HepG2 (cell line): ENCODE measurements at regions not wholly inside any gene's neighbourhood (a gene's known extent, or its start where the extent isn't known, plus 50 kb on each side); places are given as distances from the start of the nearest gene placed in this dataset.

Source experiments
- ATAC-seq: fragments of 200-7000 bp; cut with Tn5 transposase; 3 replicates; pipeline ENCODE4 v1.9.1; 2020; ENCODE audit warnings: mild to moderate bottlenecking, moderate library complexity
- BruUV-seq: library from RNA; stranded (reverse); fragments of 400-500 nt; replicated peaks from 2 replicates; lab custom pipeline; 2021; lab: Mats Ljungman, UMichigan
- CTCF ChIA-PET: fragments of 300-600 bp; formaldehyde crosslinking; extraction: SDS; loops from one replicate; lab custom pipeline; 2021; ENCODE audit warnings: low total read pairs, inconsistent platforms, low intra/inter-chr PET ratio; lab: Yijun Ruan, JAX
- POLR2A ChIA-PET: fragments of 350-600 bp; sonication (Branson Sonifier 250); formaldehyde crosslinking; loops from one replicate; lab custom pipeline; 2020; ENCODE audit warnings: antibody characterized with exemption, inconsistent platforms; lab: Yijun Ruan, JAX
- DNase-seq: peaks from one replicate; pipeline ENCODE4 v3.0.0-alpha.2; 2015; ENCODE audit warnings: low spot score
- FAIRE-seq: peaks from 3 replicates; lab custom pipeline; 2011; peaks lifted over from hg19 to GRCh38; lab: Jason Lieb, UNC
- H2AFZ ChIP-seq: one replicate; pipeline ENCODE4 v1.6.1; 2011; ENCODE audit warnings: low read length, inconsistent platforms
- H3K27ac ChIP-seq: fragments of 300-600 bp; 3 replicates; pipeline ENCODE4 v1.8.0; 2011; ENCODE audit warnings: mixed run types, mild to moderate bottlenecking, mixed read lengths, low read length, inconsistent platforms; ENCODE audit not compliant: insufficient read depth; ENCODE audit errors: extremely low read length
- H3K27me3 ChIP-seq, 2 experiments: fragments of 200-600 bp in 1 of 2; 2 replicates in 1 of 2; 3 replicates in 1 of 2; pipeline versions ENCODE4 v1.6.0 to v1.8.0; 2011; ENCODE audit warnings: low read length in 2 of 2, mild to moderate bottlenecking in 2 of 2, moderate library complexity in 2 of 2, inconsistent platforms in 1 of 2; ENCODE audit not compliant: insufficient read depth in 2 of 2, control insufficient read depth in 1 of 2
- H3K36me3 ChIP-seq, 2 experiments: fragments of 200-600 bp in 1 of 2; replicated peaks in 1 of 2; 2 replicates in 1 of 2; 3 replicates in 1 of 2; pipeline versions ENCODE4 v1.5.1 to v1.8.0; 2011; ENCODE audit warnings: low read length in 2 of 2, inconsistent platforms in 1 of 2; ENCODE audit not compliant: insufficient read depth in 2 of 2, control insufficient read depth in 1 of 2
- H3K4me1 ChIP-seq: 2 replicates; pipeline ENCODE4 v1.5.1; 2012; ENCODE audit warnings: low read length, inconsistent platforms; ENCODE audit not compliant: insufficient read depth
- H3K4me2 ChIP-seq: 2 replicates; pipeline ENCODE4 v1.6.0; 2011; ENCODE audit warnings: low read depth, low read length, inconsistent platforms
- H3K4me3 ChIP-seq, 3 experiments: fragments of 200-600 bp in 1 of 3; sonication (generic), shearing (Covaris generic) in 1 of 3; replicated peaks in 1 of 3; 2 replicates each; pipeline ENCODE4 v1.5.1; 2011 to 2016; ENCODE audit warnings: low read length in 3 of 3, inconsistent platforms in 2 of 3, low read depth in 2 of 3, mild to moderate bottlenecking in 2 of 3, control low read depth in 1 of 3, mixed read lengths in 1 of 3; ENCODE audit not compliant: insufficient read depth in 1 of 3
- H3K79me2 ChIP-seq: one replicate; pipeline ENCODE4 v1.6.1; 2011; ENCODE audit warnings: low read length, inconsistent platforms; ENCODE audit not compliant: insufficient read depth
- H3K9ac ChIP-seq: 2 replicates; pipeline ENCODE4 v1.6.0; 2011; ENCODE audit warnings: mild to moderate bottlenecking, low read depth, low read length, inconsistent platforms; ENCODE audit not compliant: insufficient read depth
- H3K9me3 ChIP-seq: 2 replicates; pipeline ENCODE4 v1.5.1; 2012; ENCODE audit warnings: mild to moderate bottlenecking, low read length
- H4K20me1 ChIP-seq: 2 replicates; pipeline ENCODE4 v1.6.0; 2011; ENCODE audit warnings: inconsistent platforms, mild to moderate bottlenecking, low read length, moderate library complexity; ENCODE audit not compliant: insufficient read depth
- CTCF ChIP-seq: sonication (generic); formaldehyde crosslinking; IDR thresholded peaks from 2 replicates; pipeline ENCODE4 v1.5.0; 2020; ENCODE audit warnings: mild to moderate bottlenecking, missing genetic modification reagents, moderate library complexity
- KMT2B ChIP-seq: IDR thresholded peaks from 2 replicates; pipeline ENCODE4 v1.6.1; 2016; ENCODE audit warnings: missing genetic modification reagents, missing compliant biosample characterization
- MAF1 ChIP-seq: sonication (generic); formaldehyde crosslinking; IDR thresholded peaks from 2 replicates; pipeline ENCODE4 v1.5.0; 2020; ENCODE audit warnings: missing genetic modification reagents, borderline replicate concordance
- THYN1 ChIP-seq: sonication (generic); formaldehyde crosslinking; IDR thresholded peaks from 2 replicates; pipeline ENCODE4 v1.8.1; 2023; ENCODE audit warnings: low read depth, mild to moderate bottlenecking, moderate library complexity, missing genetic modification reagents, borderline replicate concordance
- ZBTB34 ChIP-seq: sonication (generic); formaldehyde crosslinking; IDR thresholded peaks from 2 replicates; pipeline ENCODE4 v1.8.0; 2022; ENCODE audit warnings: mild to moderate bottlenecking, missing genetic modification reagents
- ZFP82 ChIP-seq: sonication (generic); formaldehyde crosslinking; IDR thresholded peaks from 2 replicates; pipeline ENCODE4 v1.5.1; 2020; ENCODE audit warnings: mild to moderate bottlenecking, missing genetic modification reagents, borderline replicate concordance
- ZNF20 ChIP-seq: sonication (generic); formaldehyde crosslinking; IDR thresholded peaks from 2 replicates; pipeline ENCODE4 v1.4.0; 2020; ENCODE audit warnings: mild to moderate bottlenecking, moderate library complexity, missing genetic modification reagents
- ZNF205 ChIP-seq: IDR thresholded peaks from 2 replicates; pipeline ENCODE4 v1.6.1; 2018; ENCODE audit warnings: missing biosample characterization, missing genetic modification reagents
- ZNF207 ChIP-seq: fragments of 450-650 bp; IDR thresholded peaks from 2 replicates; pipeline ENCODE4 v1.6.1; 2016; ENCODE audit warnings: antibody characterized with exemption, borderline replicate concordance
- ZNF503 ChIP-seq: sonication (generic); formaldehyde crosslinking; IDR thresholded peaks from 2 replicates; pipeline ENCODE4 v1.4.0; 2020; ENCODE audit warnings: missing genetic modification reagents
- WGBS: methylation state at CpG from one replicate; pipeline ENCODE4 v1.1.6; 2017; ENCODE audit warnings: low lambda C conversion rate; 5-methylcytosine and 5-hydroxymethylcytosine counted together
- in situ Hi-C: cut with HindIII; loops from 2 replicates; pipeline ENCODE4 v1.10.0; 2017; ENCODE audit warnings: low pct_unique_long_range_greater_than_20kb; ENCODE audit not compliant: extremely low pct_ligation_motif_present
- intact Hi-C: fragments of 100-400 bp; cut with micrococcal nuclease; formaldehyde crosslinking; loops from one replicate; pipeline ENCODE4 v1.10.0; 2022; ENCODE audit not compliant: unreplicated experiment

GRCh38 chr10:85317827-85318226 is 989.4 kb downstream of the CCSER2 start:
- Histone ChIP-seq H3K27ac (no peak overlapping the region), H2AFZ (no peak overlapping the region), H3K4me2 (no peak overlapping the region), H4K20me1 (no peaks in the 10 kb centered on the region), H3K79me2 (no peaks in the 10 kb centered on the region), H3K9ac (no peak overlapping the region), H3K4me1 (no peaks in the 10 kb centered on the region), H3K9me3 (no peaks in the 10 kb centered on the region), H3K27me3 (no peaks in the 10 kb centered on the region), H3K4me3 (no peak overlapping the region), H3K36me3 (no peaks in the 10 kb centered on the region)
- DNase-seq (no peak), FAIRE-seq (no peak), ATAC-seq (peak; percentile 80)
- intact Hi-C loops (no loop called here), in situ Hi-C loops (no loop called here)
- TF ChIP-seq CTCF (CRISPR knock-in tag) (0 out of 2 replicates have a peak, but pooled peaks have one; percentile 8), ZNF207 (no peak), ZNF20 (no peak), ZFP82 (CRISPR knock-in tag) (no peak)
- no TSS peak for BruUV-seq
- CTCF ChIA-PET, result no interaction called here
- WGBS, result 0% methylated on average over 2 of the region's 2 CpGs
- POLR2A ChIA-PET, result no interaction called here

GRCh38 chr10:85318809-85319807 is 990.7 kb downstream of the CCSER2 start:
- Histone ChIP-seq H2AFZ (no peak overlapping the region), H3K4me1 (no peaks in the 10 kb centered on the region), H3K36me3 (no peaks in the 10 kb centered on the region), H3K4me2 (no peak overlapping the region), H3K27me3 (no peaks in the 10 kb centered on the region), H4K20me1 (no peaks in the 10 kb centered on the region), H3K9me3 (no peaks in the 10 kb centered on the region), H3K9ac (no peak overlapping the region), H3K27ac (no peak overlapping the region), H3K4me3 (no peak overlapping the region), H3K79me2 (no peaks in the 10 kb centered on the region)
- 2% methylated on average over 9 of the region's 9 CpGs for WGBS
- no peak for FAIRE-seq
- TF ChIP-seq ZNF503 (CRISPR knock-in tag), result no peak
- no peak for TF ChIP-seq ZNF205 (CRISPR knock-in tag)
- TF ChIP-seq KMT2B (CRISPR knock-in tag), result no peak
- TF ChIP-seq ZBTB34 (CRISPR knock-in tag), result no peak
- TF ChIP-seq MAF1 (CRISPR knock-in tag), result no peak
- TF ChIP-seq THYN1 (CRISPR knock-in tag), result no peak
- in situ Hi-C loops (no loop called here), intact Hi-C loops (no loop called here)
- CTCF ChIA-PET, result no interaction called here
- DNase-seq, result no peak
- BruUV-seq, result no TSS peak
- ATAC-seq, result no peak
- POLR2A ChIA-PET, result no interaction called here
